PC-9 (cell line): ENCODE measurements at regions not wholly inside any gene's neighbourhood (a gene's known extent, or its start where the extent isn't known, plus 50 kb on each side); places are given as distances from the start of the nearest gene placed in this dataset.

Experiments
- BruUV-seq: library from RNA; stranded (reverse); fragments of 400-500 nt; replicated peaks from 2 replicates; lab custom pipeline; 2021; lab: Mats Ljungman, UMichigan
- CTCF ChIA-PET: fragments of 300-600 bp; sonication (Branson Sonifier 250); formaldehyde crosslinking; loops from one replicate; lab custom pipeline; 2022; ENCODE audit warnings: antibody characterized with exemption; lab: Charles Lee
- POLR2A ChIA-PET: fragments of 300-600 bp; sonication (Branson Sonifier 250); formaldehyde crosslinking; loops from one replicate; lab custom pipeline; 2022; ENCODE audit warnings: antibody characterized with exemption; ENCODE audit not compliant: unreplicated experiment; lab: Charles Lee
- DNase-seq, 2 experiments: peaks; one replicate each; pipeline versions ENCODE4 v3.0.0 to v3.0.0-alpha.2; 2015 to 2022; ENCODE audit warnings: mixed read lengths in 1 of 2
- H2AFZ ChIP-seq: fragments of 200-600 bp; sonication (generic); 2 replicates; pipeline ENCODE4 v1.8.1; 2017; ENCODE audit warnings: antibody characterized with exemption
- H3F3A ChIP-seq: fragments of 200-600 bp; sonication (generic); 2 replicates; pipeline ENCODE4 v1.8.1; 2017; ENCODE audit warnings: antibody characterized with exemption, mild to moderate bottlenecking, low read depth; ENCODE audit not compliant: insufficient read depth
- H3K27ac ChIP-seq: fragments of 200-600 bp; sonication (generic); 2 replicates; pipeline ENCODE4 v1.6.1; 2016; ENCODE audit warnings: mixed run types
- H3K27me3 ChIP-seq: fragments of 200-600 bp; sonication (generic); 2 replicates; pipeline ENCODE4 v1.6.1; 2016; ENCODE audit warnings: low read depth, mixed run types; ENCODE audit not compliant: insufficient read depth
- H3K36me3 ChIP-seq: fragments of 200-600 bp; sonication (generic); 2 replicates; pipeline ENCODE4 v1.6.1; 2016; ENCODE audit warnings: low read depth, mixed run types
- H3K4me1 ChIP-seq: fragments of 200-600 bp; sonication (generic); replicated peaks from 2 replicates; pipeline ENCODE4 v1.6.1; 2016; ENCODE audit warnings: mixed run types; ENCODE audit not compliant: insufficient read depth
- H3K4me2 ChIP-seq: fragments of 200-600 bp; sonication (generic); 2 replicates; pipeline ENCODE4 v1.6.1; 2017; ENCODE audit warnings: mixed run types
- H3K4me3 ChIP-seq: fragments of 200-600 bp; sonication (generic); 2 replicates; pipeline ENCODE4 v1.6.1; 2016; ENCODE audit warnings: mixed run types
- H3K79me2 ChIP-seq: fragments of 200-600 bp; sonication (generic); 2 replicates; pipeline ENCODE4 v1.6.1; 2017; ENCODE audit warnings: low read depth, mixed run types
- H3K9me2 ChIP-seq: fragments of 200-600 bp; sonication (generic); 2 replicates; pipeline ENCODE4 v1.8.1; 2017; ENCODE audit warnings: mild to moderate bottlenecking; ENCODE audit not compliant: insufficient read depth
- H3K9me3 ChIP-seq: fragments of 200-600 bp; sonication (generic); 2 replicates; pipeline ENCODE4 v1.8.1; 2016; ENCODE audit warnings: low read depth; ENCODE audit not compliant: insufficient read depth
- H4K20me1 ChIP-seq: fragments of 200-600 bp; sonication (generic); 2 replicates; pipeline ENCODE4 v1.8.1; 2017; ENCODE audit not compliant: insufficient read depth
- CTCF ChIP-seq: fragments of 200-600 bp; sonication (generic); conservative IDR thresholded peaks from 2 replicates; pipeline ENCODE4 v1.6.1; 2017; ENCODE audit warnings: mixed run types, antibody characterized with exemption, mild to moderate bottlenecking, moderate library complexity
- EZH2 ChIP-seq: fragments of 200-600 bp; sonication (generic); IDR thresholded peaks from 2 replicates; pipeline ENCODE4 v1.8.0; 2017; ENCODE audit warnings: antibody characterized with exemption, low read depth
- intact Hi-C: fragments of 100-400 bp; cut with micrococcal nuclease; formaldehyde crosslinking; loops from one replicate; pipeline ENCODE4 v1.10.0; 2022; ENCODE audit not compliant: unreplicated experiment

- Histone ChIP-seq H3K4me3 (no peak overlapping the region), H4K20me1 (no peaks in the 10 kb centered on the region), H3K27ac (no peak overlapping the region), H3K9me2 (no peaks in the 10 kb centered on the region), H3K4me1 (no peaks in the 10 kb centered on the region), H3K36me3 (no peaks in the 10 kb centered on the region), H3F3A (no peaks in the 10 kb centered on the region), H3K9me3 (no peaks in the 10 kb centered on the region), H2AFZ (no peak overlapping the region), H3K4me2 (no peak overlapping the region), H3K79me2 (no peaks in the 10 kb centered on the region), H3K27me3 (peaks cover 92% of the 10 kb centered on the region)
- POLR2A ChIA-PET, result no interaction called here
- intact Hi-C loops, result no loop called here
- TF ChIP-seq CTCF (no peak), EZH2 (no peak)
- no TSS peak for BruUV-seq
- CTCF ChIA-PET, result no interaction called here
- DNase-seq, result no peak
These were observed 789.9 kb downstream of the BRD1 start for GRCh38 chr22:49037701-49038245.

GRCh38 chr22:49036513-49036912 lies 791.2 kb downstream of the BRD1 start:
- TF ChIP-seq CTCF, result no peak
- no peak for TF ChIP-seq EZH2
- H3K27ac ChIP-seq, result no peak overlapping the region
- no peaks in the 10 kb centered on the region for H3K9me3 ChIP-seq
- ChIA-PET CTCF (no interaction called here), POLR2A (no interaction called here)
- no peak for DNase-seq
- H3K27me3 ChIP-seq, result peaks cover 92% of the 10 kb centered on the region
- no peak overlapping the region for H3K4me3 ChIP-seq
- intact Hi-C loops, result no loop called here
- H3K9me2 ChIP-seq, result no peaks in the 10 kb centered on the region
- no peaks in the 10 kb centered on the region for H4K20me1 ChIP-seq
- H3F3A ChIP-seq, result no peaks in the 10 kb centered on the region
- no peak overlapping the region for H3K4me2 ChIP-seq
- no peak overlapping the region for H2AFZ ChIP-seq
- no peaks in the 10 kb centered on the region for H3K36me3 ChIP-seq
- H3K79me2 ChIP-seq, result no peaks in the 10 kb centered on the region
- no peaks in the 10 kb centered on the region for H3K4me1 ChIP-seq
- BruUV-seq, result no TSS peak

GRCh38 chr22:49035818-49036457 lies 791.7 kb downstream of the BRD1 start:
- POLR2A ChIA-PET, result no interaction called here
- no TSS peak for BruUV-seq
- no peak overlapping the region for H2AFZ ChIP-seq
- no peaks in the 10 kb centered on the region for H3K9me3 ChIP-seq
- H4K20me1 ChIP-seq, result no peaks in the 10 kb centered on the region
- peaks cover 92% of the 10 kb centered on the region for H3K27me3 ChIP-seq
- no peaks in the 10 kb centered on the region for H3K9me2 ChIP-seq
- no peak for DNase-seq
- no peak overlapping the region for H3K4me3 ChIP-seq
- no peak overlapping the region for H3K27ac ChIP-seq
- H3K4me1 ChIP-seq, result no peaks in the 10 kb centered on the region
- CTCF ChIA-PET, result no interaction called here
- no peaks in the 10 kb centered on the region for H3F3A ChIP-seq
- no peaks in the 10 kb centered on the region for H3K36me3 ChIP-seq
- TF ChIP-seq EZH2, result no peak
- TF ChIP-seq CTCF, result no peak
- H3K4me2 ChIP-seq, result no peak overlapping the region
- intact Hi-C loops, result no loop called here
- H3K79me2 ChIP-seq, result no peaks in the 10 kb centered on the region
